GM21619 (cell line): ENCODE measurements at regions not wholly inside any gene's neighbourhood (a gene's known extent, or its start where the extent isn't known, plus 50 kb on each side); places are given as distances from the start of the nearest gene placed in this dataset.
"Not testable (repeated sequence)": the region's sequence is repeated elsewhere in the genome, so short reads cannot be mapped to it uniquely, and the experiment has no call there.

Experiments used
- ATAC-seq: cut with Tn5 transposase; IDR thresholded peaks from one replicate; pipeline ENCODE4 v1.9.1; 2021; ENCODE audit not compliant: unreplicated experiment

DNA sequence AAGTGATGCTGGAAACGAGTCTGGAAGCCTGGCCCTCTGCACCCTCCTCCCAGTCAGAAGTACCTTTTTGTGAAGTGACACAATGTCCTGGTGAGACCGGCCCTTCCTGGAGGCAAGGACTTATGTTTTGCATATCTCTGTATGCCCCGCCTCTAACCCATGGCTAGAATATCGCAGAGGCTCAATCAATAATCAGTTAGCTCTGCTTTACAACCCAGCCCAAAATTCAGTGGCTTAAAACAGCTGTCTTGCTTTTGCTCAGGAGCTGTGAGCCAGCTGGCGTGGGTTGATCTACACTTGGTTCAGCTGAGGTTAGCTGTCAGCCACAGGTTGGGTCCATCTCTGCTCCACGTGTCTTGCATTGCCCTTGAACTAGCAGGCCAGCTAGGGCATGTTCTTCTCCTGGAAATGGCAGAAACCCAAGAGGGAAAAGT lies 98.8 kb upstream of the METTL14 start:
- ATAC-seq = no peak

DNA sequence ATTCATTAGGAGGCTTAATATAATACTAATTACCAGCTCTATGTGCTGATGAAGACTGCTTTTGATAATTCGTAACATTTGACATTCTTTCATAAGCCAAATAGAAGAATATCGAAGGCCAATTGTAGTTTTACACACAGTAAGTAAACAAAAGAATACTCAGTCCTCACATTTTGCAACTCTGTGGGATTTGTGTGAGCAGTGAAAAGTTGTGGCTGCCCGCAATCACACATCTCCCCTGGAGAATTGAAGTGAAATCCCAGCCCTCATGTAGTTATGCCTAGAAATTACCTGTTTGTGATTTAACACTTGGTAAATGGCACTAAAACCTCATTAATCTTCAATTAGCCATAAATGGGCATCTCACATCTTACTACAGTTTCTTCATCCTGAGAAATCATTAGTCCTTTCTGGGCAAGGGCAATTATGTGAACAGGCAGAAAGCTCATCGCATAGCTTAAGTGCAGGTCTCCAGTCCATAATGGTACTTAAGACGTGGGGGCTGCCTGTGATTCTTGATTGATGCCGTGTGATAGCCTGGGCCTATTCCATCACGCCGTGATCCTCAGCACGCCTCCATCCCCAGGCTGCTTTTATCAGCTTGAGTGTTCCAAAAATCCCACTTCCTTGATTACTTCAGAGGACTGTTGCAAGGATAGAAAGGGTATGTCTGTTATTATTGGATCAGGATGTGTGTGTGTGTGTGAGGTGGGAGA lies 97.9 kb upstream of the METTL14 start:
- ATAC-seq = no peak

DNA sequence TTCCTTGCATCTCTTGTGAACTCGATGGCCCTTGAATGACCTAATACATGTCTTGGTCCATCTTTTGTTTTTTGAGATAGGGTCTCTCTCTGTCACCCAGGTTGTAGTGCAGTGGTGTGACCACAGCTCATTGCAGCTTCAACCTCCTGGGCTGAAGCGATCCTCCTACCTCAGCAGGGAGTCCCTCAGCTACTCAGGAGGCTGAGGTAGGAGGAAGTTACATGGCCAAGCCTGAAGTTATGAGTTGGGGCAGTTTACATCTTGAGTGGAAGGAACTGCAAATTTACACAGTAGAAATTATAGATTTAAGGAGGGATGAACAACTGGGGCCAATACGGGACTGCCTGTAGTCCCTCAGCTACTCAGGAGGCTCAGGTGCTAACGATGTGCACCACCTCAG lies 97.2 kb upstream of the METTL14 start:
- ATAC-seq = no peak

DNA sequence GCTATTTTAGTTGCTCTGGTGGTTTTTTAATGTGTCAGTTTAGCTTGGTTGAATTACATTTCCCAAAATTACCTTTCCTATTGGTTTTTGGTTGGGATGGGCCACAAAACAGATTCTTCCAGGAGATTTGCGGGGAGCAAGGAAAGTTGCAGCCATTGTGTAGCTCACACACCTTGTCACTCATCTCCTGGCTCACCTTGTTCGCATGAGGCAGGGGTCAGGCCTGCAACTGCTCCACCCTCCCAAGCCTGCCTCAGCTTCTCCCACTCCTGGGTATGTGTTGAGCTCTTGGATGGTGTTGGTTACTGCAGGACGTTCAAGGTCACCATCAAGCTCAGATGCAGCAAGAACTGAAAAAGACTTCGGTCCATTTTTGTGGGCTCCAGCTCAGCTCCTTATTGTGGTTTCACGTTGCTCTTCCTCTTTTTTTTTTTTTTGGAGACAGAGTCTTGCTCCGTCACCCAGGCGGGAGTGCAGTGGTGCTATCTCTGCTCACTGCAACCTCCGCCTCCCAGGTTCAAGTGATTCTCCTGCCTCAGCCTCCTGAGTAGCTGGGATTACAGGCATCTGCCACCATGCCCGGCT lies 95.6 kb upstream of the METTL14 start:
- no peak for ATAC-seq

DNA sequence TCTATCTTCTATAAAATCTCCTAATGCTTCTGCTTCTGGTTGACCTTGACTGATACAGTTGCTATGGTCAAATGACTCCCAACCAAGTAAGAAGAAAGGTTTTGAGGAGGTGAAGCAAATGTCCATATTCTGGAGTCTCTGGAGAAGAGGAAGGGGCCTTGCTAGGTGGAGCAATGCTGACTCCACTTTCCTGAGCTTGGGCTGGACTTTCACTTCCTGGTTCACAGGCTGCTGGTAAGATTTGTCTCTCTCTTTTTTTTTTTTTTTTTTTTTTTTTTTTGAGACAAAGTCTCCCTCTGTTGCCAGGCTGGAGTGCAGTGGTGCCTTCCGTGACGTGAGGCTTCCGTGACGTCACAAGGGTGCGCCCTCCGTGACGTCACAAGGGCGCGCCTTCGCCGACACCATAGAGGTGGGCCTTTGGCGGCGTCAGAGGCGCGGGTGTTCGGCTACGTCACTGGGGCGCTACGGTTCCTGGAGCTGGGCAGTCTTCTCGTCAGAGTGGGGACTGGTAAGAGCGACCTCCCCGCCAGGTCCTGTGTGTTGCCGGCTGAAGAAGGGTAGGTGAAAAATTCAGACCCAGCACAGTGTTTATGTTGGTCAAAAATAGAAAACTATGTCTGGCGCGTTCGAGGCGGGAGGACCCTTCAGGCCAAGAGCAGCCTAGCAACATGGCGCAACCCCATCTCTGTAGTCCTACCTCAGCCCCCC lies 93.7 kb upstream of the METTL14 start:
- peak; percentile 96 for ATAC-seq

DNA sequence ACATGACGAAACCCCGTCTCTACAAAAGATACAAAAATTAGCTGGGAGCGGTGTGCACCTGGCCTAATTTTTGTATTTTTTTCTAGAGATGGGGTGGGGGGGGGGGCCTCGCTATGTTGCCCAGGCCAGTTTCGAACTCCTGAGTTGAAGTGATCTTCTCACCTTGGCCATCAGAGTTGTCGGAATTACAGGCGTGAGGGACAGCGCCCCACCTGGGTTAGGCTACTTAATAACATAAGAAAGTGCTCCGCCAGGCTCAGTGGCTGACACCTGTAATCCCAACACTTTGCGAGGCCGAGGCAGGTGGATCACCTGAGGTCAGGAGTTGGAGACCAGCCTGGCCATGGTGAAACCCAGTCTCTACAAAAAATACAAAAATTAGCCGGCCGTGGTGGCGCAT lies 92.9 kb upstream of the METTL14 start:
- not testable (repeated sequence) for ATAC-seq

DNA sequence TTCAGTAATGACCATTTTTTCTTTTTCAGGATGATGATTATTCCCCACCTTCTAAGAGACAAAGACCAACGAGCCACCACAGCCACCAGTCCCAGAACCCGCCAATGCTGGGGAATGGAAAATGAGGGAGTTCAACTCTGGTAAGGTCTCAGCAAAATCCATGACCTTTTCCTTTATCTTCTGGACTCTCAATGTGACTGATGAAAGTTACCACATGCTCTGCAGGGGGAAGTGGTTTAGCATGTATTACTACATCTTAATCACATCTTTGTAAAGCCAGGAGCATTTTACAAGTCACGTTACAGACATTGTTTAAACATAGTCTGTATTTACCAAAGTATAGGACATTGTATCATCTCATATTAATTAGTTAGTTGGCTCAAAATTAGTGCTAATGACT lies 89.3 kb upstream of the METTL14 start:
- ATAC-seq = not testable (repeated sequence)

DNA sequence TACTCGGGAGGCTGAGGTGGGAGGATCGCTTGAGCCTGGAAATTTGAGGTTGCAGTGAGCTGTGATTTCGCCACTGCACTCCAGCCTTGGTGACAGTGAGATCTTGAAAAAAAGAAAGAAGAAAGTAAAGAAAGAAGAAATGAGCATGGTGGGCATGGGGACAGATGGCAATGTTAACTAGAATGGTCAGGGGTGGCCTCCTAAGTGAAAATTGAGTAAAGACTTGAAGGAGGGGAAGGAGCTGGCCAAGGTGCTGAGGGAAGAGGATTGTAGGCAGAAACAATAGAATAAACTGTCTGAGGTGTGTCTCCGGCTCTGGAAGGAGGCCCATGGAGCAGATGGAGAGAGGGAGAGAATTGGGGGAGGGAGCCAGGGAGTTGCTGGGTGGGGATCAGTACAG lies 60.1 kb upstream of the METTL14 start:
- ATAC-seq = not testable (repeated sequence)

DNA sequence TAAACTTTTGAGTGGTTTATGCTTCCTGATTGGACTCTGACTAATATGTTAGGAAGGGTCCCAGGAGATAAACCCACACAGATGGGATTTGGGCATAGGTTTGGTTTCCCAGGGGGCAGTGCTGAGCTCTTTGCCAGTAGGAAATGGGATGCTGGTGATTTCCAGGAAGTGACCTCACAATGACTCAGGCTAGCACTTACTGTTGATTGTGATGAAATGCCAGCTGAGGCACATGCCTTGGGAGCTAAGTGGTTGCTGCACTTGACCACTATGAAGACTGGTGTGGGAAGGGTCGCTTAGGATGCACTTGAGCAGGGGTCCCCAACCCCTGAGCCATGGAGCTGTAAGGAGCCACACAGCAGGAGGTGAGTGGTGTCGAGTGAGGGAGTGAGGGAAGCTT lies 55.5 kb upstream of the METTL14 start:
- not testable (repeated sequence) for ATAC-seq

DNA sequence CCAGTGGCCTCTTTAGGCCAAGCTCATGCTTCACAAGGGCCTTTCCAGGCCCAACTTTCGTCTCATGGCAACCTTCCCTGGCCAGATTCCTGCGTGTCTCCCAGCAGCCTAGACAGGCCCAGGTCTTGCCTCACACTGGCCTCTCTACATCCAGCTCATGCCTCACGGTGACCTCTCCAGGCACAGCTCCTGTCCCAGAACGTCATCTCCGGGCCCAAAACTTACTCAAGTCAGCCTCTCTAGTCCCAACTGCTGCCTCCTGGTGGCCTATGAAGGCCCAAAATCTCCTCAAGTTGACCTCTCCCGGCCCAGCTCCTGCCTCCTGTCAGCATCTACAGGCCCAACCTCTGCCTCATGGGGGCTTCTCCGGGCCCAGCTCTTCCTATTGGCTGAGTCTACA lies 54.3 kb upstream of the METTL14 start:
- not testable (repeated sequence) for ATAC-seq

DNA sequence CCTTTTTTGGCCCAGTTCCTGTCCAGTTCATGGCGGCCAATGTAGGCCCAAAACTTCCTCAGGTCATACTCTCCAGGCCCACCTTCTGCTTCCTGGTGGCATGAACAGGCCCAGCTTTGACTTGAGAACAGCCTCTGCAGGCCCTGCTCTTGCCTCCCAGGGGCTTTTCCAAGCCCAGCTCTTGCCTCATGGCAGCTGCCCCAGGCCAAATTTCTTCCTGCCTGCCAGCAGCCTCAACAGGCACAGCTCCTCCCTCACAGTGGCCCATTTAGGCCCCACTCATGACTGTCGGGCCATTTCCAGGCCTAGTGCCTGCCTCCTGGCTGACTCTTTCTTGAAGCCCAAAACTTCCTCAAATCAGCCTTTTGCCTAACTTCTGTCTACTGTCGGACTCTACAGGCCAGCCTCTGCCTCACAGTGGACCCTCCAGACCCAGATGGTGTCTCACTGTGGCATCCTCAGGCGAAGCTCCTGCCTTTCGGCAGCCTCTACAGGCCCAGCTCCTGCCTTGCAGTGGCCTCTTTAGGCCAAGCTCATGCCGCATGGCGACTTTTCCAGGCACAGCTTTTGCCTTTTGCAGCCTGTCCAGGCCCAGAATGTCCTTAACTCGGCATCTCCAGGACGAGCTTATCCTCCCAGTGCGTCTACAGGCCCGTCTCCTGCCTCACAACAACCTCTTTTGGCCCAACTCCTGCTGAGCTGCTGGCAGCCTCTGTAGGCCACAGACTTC lies 53.7 kb upstream of the METTL14 start:
- not testable (repeated sequence) for ATAC-seq

DNA sequence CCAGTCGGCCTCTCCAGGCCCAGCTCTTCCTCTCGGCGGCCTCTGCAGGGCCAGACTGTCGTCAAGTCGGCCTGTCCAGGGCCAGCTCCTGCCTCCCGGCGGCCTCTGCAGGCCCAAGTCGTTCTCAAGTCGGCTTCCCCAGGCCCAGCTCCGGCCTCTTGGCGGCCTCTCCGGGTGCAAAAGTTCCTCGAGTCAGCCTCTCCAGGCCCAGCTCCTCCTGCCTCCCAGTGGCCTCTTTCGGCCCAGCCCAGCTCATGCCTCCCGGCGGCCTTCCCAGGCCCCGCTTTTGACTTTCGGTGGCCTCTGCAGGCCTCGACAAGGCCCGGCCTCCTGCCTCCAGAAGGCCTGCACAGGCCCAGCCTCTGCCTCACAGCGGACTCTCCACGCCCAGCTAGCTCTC lies 51.7 kb upstream of the METTL14 start:
- ATAC-seq = not testable (repeated sequence)

DNA sequence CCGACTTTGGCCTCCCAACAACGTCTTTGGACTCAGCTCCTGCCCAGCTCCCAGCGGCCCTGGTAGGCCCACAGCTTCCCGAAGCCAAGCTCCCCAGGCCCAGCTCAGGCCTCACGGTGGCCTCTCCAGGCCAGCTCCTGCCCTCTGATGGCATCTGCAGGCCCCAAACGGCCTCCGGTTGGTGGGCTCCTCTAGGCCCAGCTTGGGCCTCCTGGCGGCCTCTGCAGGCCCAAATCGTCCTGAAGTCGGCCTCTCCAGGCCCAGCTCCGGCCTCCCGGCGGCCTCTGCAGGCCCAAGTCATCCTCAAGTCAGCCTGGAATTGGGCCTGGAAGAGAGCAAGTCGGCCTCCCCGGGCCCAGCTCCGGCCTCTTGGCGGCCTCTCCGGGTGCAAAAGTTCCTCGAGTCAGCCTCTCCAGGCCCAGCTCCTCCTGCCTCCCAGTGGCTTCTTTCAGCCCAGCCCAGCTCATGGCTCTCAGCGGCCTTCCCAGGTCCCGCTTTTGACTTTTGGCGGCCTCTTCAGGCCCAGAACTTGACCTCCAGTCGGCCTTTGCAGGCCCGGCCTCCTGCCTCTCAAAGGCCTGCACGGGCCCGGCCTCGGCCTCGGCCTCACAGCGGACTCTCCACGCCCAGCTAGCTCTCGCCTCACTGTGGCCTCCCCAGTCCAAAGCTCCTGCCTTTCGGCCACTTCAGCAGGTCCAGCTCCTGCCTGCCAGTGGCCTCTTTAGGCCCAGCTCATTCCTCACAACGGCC lies 50.9 kb upstream of the METTL14 start:
- ATAC-seq = not testable (repeated sequence)
